Keratinocyte (primary cell): ENCODE measurements at regions not wholly inside any gene's neighbourhood (a gene's known extent, or its start where the extent isn't known, plus 50 kb on each side); places are given as distances from the start of the nearest gene placed in this dataset.

Source experiments
- CTCF ChIP-seq, 3 experiments: IDR thresholded peaks in 1 of 3; conservative IDR thresholded peaks in 1 of 3; optimal IDR thresholded peaks in 1 of 3; 2 replicates in 2 of 3; 3 replicates in 1 of 3; pipeline versions ENCODE3 to v1.5.1; 2011; ENCODE audit warnings: low read length in 3 of 3, mild to moderate bottlenecking in 3 of 3, moderate library complexity in 2 of 3, control low read depth in 1 of 3, inconsistent platforms in 1 of 3; ENCODE audit not compliant: insufficient read depth in 2 of 3; ENCODE audit errors: extremely low read depth in 1 of 3
- EZH2 ChIP-seq: IDR thresholded peaks from one replicate; pipeline ENCODE4 v1.6.1; 2012; ENCODE audit warnings: inconsistent platforms, mild to moderate bottlenecking, low read length, moderate library complexity

GRCh38 chr4:133982533-133983224 is 218.9 kb downstream of the PABPC4L start:
- TF ChIP-seq CTCF (optimal IDR thresholded peaks at IDR 0.05 in 1 of 3, IDR thresholded peaks at IDR 0.05 in 1 of 3, conservative IDR thresholded peaks at IDR 0.05 in 1 of 3; ENCODE audit: extremely low read depth in 1 of 3, insufficient read depth in 2 of 3, low read length in 3 of 3): no peak
- no peak for TF ChIP-seq EZH2
